Omental fat pad (tissue), 3 donors: ENCODE measurements at regions not wholly inside any gene's neighbourhood (a gene's known extent, or its start where the extent isn't known, plus 50 kb on each side); places are given as distances from the start of the nearest gene placed in this dataset.

Source experiments
- ATAC-seq: fragments of 150-250 bp; one replicate; pipeline ENCODE4 v1.9.1; 2016; ENCODE audit warnings: mild to moderate bottlenecking, moderate library complexity; ENCODE audit not compliant: low FRiP score
- DNase-seq: peaks from one replicate; pipeline ENCODE4 v3.0.0-alpha.2; 2019; ENCODE audit warnings: low spot score
- CTCF ChIP-seq, 3 donors: fragments of 450-650 bp; IDR thresholded peaks; one replicate each; pipeline ENCODE4 v1.5.1; 2016 to 2017; ENCODE audit warnings: antibody characterized with exemption in 3 of 3, mild to moderate bottlenecking in 3 of 3, moderate library complexity in 2 of 3

- no peak for ATAC-seq
Measured at GRCh38 chr1:195577748-195578147, 1030.5 kb downstream of the KCNT2 start.

GRCh38 chr1:195576641-195577040 lies 1031.6 kb downstream of the KCNT2 start:
- TF ChIP-seq CTCF (IDR thresholded peaks at IDR 0.05), result no peak
- ATAC-seq (no peak), DNase-seq (no peak)

More at GRCh38 chr1:195577748-195578147, 1030.5 kb downstream of the KCNT2 start:
- no peak for TF ChIP-seq CTCF (IDR thresholded peaks at IDR 0.05)
- DNase-seq, result no peak

- no peak for TF ChIP-seq CTCF (IDR thresholded peaks at IDR 0.05)
- ATAC-seq, result no peak
- DNase-seq, result no peak
Measured at GRCh38 chr1:195574511-195574910, 1033.7 kb downstream of the KCNT2 start.

- DNase-seq, result no peak
- ATAC-seq, result no peak
- TF ChIP-seq CTCF (IDR thresholded peaks at IDR 0.05), result no peak
Measured at GRCh38 chr1:195569934-195570333, 1038.3 kb downstream of the KCNT2 start.

- DNase-seq, result no peak
- TF ChIP-seq CTCF (IDR thresholded peaks at IDR 0.05), result no peak
- ATAC-seq, result no peak
Measured at GRCh38 chr1:195568389-195568788, 1039.9 kb downstream of the KCNT2 start.

- TF ChIP-seq CTCF (IDR thresholded peaks at IDR 0.05), result no peak
- ATAC-seq (no peak), DNase-seq (no peak)
Measured at GRCh38 chr1:195562074-195562473, 1046.2 kb downstream of the KCNT2 start.

- TF ChIP-seq CTCF (IDR thresholded peaks at IDR 0.05), result no peak
- no peak for DNase-seq
Measured at GRCh38 chr1:195550071-195550862, 1058.0 kb downstream of the KCNT2 start.

More at GRCh38 chr1:195550071-195550862, 1058.0 kb downstream of the KCNT2 start:
- ATAC-seq, result no peak
